Lower leg skin (tissue), 3 donors: ENCODE measurements at regions not wholly inside any gene's neighbourhood (a gene's known extent, or its start where the extent isn't known, plus 50 kb on each side); places are given as distances from the start of the nearest gene placed in this dataset.

Experiments used
- CTCF ChIP-seq, 3 donors: fragments of 450-650 bp; IDR thresholded peaks; one replicate each; pipeline ENCODE4 v1.5.1; 2016; ENCODE audit warnings: antibody characterized with exemption in 3 of 3, mild to moderate bottlenecking in 3 of 3, moderate library complexity in 2 of 3
- POLR2A ChIP-seq, 2 donors: fragments of 450-650 bp; IDR thresholded peaks; one replicate each; pipeline ENCODE4 v1.6.1; 2016 to 2017; ENCODE audit warnings: antibody characterized with exemption in 2 of 2, mild to moderate bottlenecking in 1 of 2, moderate library complexity in 1 of 2

- no peak for TF ChIP-seq POLR2A (IDR thresholded peaks at IDR 0.05)
- no peak for TF ChIP-seq CTCF (IDR thresholded peaks at IDR 0.05)
These were observed 410.0 kb upstream of the CD180 start for GRCh38 chr5:67606586-67606947.
